ENCODE measurements at regions not wholly inside any gene's neighbourhood (a gene's known extent, or its start where the extent isn't known, plus 50 kb on each side); places are given as distances from the start of the nearest gene placed in this dataset.

DNA sequence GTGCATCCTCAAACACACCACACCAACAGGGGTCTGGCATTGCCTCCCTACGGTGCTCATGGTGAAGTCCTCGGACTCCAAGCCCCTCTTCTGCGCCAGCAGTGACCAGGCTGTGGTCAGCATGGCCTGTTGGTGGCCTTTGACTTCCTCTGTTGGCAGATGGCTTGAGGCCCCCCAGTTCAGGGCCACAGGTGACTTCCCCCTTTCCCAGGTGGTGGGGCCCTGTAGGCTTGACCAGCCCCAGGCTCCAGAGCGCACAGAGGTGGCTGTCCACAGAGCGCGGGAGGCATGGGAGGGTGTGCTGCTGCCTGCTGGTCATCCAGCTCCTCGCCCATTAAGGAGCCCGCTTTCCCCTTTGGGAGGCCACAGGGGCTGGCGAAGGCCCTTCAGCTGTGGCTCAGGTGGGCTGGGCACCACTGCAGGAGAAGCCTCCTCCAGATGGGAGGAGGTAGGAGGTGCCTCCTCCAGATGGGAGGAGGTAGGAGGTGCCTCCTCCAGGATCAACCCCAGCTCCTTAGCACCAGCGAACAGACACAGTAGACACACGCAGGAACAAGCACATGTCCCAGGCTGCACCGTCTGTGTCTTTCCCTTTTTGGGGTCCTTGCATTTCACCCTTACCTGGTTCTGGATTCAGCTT lies 52.1 kb upstream of the BHLHE23 start:
- TF ChIP-seq POLR2A (IDR thresholded peaks at IDR 0.05; ENCODE audit: low read depth, low read length) (no peak), TAF1 (IDR thresholded peaks at IDR 0.05; ENCODE audit: borderline replicate concordance, low read depth, low read length) (no peak), POLR2AphosphoS5 (IDR thresholded peaks at IDR 0.05; ENCODE audit: low read depth, low read length) (no peak)
